ENCODE measurements at regions not wholly inside any gene's neighbourhood (a gene's known extent, or its start where the extent isn't known, plus 50 kb on each side); places are given as distances from the start of the nearest gene placed in this dataset.

DNA sequence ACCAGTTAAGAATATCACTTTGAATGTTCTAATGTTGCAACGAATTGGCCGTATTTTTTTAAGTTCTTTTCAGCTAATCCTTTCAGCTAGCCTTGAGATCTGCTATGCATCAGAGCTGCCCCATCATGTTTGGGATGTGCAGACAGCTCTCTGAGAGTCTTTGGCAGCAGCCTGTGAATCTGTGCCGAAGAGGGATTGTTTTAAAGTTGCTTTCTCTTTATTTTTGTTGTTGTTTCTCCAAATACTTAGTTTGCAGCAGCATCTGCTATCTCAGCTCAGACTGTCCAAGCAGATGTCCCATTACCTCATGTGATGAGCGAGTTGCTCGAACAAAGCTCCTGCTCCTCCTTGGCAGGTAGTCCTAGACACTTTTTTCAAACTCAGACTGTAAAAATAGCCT, 1002.5 kb upstream of the INTU start:
- TF ChIP-seq, protein P1, sequence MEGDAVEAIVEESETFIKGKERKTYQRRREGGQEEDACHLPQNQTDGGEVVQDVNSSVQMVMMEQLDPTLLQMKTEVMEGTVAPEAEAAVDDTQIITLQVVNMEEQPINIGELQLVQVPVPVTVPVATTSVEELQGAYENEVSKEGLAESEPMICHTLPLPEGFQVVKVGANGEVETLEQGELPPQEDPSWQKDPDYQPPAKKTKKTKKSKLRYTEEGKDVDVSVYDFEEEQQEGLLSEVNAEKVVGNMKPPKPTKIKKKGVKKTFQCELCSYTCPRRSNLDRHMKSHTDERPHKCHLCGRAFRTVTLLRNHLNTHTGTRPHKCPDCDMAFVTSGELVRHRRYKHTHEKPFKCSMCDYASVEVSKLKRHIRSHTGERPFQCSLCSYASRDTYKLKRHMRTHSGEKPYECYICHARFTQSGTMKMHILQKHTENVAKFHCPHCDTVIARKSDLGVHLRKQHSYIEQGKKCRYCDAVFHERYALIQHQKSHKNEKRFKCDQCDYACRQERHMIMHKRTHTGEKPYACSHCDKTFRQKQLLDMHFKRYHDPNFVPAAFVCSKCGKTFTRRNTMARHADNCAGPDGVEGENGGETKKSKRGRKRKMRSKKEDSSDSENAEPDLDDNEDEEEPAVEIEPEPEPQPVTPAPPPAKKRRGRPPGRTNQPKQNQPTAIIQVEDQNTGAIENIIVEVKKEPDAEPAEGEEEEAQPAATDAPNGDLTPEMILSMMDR (IDR thresholded peaks at IDR 0.05 in 4 of 5, conservative IDR thresholded peaks at IDR 0.05 in 1 of 5) = no peak
- no peak for TF ChIP-seq POLR2A (IDR thresholded peaks at IDR 0.05)
